ENCODE measurements at regions not wholly inside any gene's neighbourhood (a gene's known extent, or its start where the extent isn't known, plus 50 kb on each side); places are given as distances from the start of the nearest gene placed in this dataset.

- TF ChIP-seq CTCF (conservative IDR thresholded peaks at IDR 0.05; ENCODE audit: low read depth in 2 of 2) (no peak), ZNF331 (CRISPR knock-in tag; IDR thresholded peaks at IDR 0.05; ENCODE audit: low read depth) (no peak), POLR2AphosphoS5 (IDR thresholded peaks at IDR 0.05; ENCODE audit: low read depth) (no peak)
These were observed 375.2 kb downstream of the ARL4A start for GRCh38 chr7:13062631-13063030.

Measured in GM23338 (cell line).